ENCODE measurements at regions not wholly inside any gene's neighbourhood (a gene's known extent, or its start where the extent isn't known, plus 50 kb on each side); places are given as distances from the start of the nearest gene placed in this dataset.

DNA sequence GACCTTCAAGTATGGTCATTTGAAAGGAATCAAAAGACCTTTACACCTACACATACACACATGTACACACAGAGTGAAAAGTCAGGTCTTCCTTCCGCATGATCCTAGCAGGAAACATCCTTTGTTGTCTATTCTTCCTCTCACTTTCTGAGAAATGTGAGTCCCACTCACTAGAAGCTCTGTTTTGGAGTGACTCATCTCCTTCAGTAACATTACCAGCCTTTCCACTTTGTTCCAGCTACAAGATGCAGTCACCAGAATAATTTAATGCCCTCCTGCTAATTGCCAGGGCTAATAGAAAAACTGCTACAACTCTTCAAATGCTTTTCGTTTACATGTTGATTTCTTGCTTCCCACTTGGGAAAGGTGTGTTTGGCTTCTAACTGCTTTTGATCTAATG, 417.3 kb downstream of the RASEF start (continued):
- TF ChIP-seq, protein P1, sequence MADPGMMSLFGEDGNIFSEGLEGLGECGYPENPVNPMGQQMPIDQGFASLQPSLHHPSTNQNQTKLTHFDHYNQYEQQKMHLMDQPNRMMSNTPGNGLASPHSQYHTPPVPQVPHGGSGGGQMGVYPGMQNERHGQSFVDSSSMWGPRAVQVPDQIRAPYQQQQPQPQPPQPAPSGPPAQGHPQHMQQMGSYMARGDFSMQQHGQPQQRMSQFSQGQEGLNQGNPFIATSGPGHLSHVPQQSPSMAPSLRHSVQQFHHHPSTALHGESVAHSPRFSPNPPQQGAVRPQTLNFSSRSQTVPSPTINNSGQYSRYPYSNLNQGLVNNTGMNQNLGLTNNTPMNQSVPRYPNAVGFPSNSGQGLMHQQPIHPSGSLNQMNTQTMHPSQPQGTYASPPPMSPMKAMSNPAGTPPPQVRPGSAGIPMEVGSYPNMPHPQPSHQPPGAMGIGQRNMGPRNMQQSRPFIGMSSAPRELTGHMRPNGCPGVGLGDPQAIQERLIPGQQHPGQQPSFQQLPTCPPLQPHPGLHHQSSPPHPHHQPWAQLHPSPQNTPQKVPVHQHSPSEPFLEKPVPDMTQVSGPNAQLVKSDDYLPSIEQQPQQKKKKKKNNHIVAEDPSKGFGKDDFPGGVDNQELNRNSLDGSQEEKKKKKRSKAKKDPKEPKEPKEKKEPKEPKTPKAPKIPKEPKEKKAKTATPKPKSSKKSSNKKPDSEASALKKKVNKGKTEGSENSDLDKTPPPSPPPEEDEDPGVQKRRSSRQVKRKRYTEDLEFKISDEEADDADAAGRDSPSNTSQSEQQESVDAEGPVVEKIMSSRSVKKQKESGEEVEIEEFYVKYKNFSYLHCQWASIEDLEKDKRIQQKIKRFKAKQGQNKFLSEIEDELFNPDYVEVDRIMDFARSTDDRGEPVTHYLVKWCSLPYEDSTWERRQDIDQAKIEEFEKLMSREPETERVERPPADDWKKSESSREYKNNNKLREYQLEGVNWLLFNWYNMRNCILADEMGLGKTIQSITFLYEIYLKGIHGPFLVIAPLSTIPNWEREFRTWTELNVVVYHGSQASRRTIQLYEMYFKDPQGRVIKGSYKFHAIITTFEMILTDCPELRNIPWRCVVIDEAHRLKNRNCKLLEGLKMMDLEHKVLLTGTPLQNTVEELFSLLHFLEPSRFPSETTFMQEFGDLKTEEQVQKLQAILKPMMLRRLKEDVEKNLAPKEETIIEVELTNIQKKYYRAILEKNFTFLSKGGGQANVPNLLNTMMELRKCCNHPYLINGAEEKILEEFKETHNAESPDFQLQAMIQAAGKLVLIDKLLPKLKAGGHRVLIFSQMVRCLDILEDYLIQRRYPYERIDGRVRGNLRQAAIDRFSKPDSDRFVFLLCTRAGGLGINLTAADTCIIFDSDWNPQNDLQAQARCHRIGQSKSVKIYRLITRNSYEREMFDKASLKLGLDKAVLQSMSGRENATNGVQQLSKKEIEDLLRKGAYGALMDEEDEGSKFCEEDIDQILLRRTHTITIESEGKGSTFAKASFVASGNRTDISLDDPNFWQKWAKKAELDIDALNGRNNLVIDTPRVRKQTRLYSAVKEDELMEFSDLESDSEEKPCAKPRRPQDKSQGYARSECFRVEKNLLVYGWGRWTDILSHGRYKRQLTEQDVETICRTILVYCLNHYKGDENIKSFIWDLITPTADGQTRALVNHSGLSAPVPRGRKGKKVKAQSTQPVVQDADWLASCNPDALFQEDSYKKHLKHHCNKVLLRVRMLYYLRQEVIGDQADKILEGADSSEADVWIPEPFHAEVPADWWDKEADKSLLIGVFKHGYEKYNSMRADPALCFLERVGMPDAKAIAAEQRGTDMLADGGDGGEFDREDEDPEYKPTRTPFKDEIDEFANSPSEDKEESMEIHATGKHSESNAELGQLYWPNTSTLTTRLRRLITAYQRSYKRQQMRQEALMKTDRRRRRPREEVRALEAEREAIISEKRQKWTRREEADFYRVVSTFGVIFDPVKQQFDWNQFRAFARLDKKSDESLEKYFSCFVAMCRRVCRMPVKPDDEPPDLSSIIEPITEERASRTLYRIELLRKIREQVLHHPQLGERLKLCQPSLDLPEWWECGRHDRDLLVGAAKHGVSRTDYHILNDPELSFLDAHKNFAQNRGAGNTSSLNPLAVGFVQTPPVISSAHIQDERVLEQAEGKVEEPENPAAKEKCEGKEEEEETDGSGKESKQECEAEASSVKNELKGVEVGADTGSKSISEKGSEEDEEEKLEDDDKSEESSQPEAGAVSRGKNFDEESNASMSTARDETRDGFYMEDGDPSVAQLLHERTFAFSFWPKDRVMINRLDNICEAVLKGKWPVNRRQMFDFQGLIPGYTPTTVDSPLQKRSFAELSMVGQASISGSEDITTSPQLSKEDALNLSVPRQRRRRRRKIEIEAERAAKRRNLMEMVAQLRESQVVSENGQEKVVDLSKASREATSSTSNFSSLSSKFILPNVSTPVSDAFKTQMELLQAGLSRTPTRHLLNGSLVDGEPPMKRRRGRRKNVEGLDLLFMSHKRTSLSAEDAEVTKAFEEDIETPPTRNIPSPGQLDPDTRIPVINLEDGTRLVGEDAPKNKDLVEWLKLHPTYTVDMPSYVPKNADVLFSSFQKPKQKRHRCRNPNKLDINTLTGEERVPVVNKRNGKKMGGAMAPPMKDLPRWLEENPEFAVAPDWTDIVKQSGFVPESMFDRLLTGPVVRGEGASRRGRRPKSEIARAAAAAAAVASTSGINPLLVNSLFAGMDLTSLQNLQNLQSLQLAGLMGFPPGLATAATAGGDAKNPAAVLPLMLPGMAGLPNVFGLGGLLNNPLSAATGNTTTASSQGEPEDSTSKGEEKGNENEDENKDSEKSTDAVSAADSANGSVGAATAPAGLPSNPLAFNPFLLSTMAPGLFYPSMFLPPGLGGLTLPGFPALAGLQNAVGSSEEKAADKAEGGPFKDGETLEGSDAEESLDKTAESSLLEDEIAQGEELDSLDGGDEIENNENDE (IDR thresholded peaks at IDR 0.05; ENCODE audit: low read depth, low read length) = no peak
- TF ChIP-seq KHSRP (IDR thresholded peaks at IDR 0.05) (no peak), XRCC4 (IDR thresholded peaks at IDR 0.05; ENCODE audit: extremely low read depth, insufficient read depth, insufficient read length) (no peak)

Measured in K562 (cell line).